GM21515 (cell line): ENCODE measurements at regions not wholly inside any gene's neighbourhood (a gene's known extent, or its start where the extent isn't known, plus 50 kb on each side); places are given as distances from the start of the nearest gene placed in this dataset.
"Not testable (repeated sequence)": the region's sequence is repeated elsewhere in the genome, so short reads cannot be mapped to it uniquely, and the experiment has no call there.

Source experiments
- ATAC-seq: cut with Tn5 transposase; IDR thresholded peaks from one replicate; pipeline ENCODE4 v1.9.1; 2021; ENCODE audit not compliant: unreplicated experiment

DNA sequence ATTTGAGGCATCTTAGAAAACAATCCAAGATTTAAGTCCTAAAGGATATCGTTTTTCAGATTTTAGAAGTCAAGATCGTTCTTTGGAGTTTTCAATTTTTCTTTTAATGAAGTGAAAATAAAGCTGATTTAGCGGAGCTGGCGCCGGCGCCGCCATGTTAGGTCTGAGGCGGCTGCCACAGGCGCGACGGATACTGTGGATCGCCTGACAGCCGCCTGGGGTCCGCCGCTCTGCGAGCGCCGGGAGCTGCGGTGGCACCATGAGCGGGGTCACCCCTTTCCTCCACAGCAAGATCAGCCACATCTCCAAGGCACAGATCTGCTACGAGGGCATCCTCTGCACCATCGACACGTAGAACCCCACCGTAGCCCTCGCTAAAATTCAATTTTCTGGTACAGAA is 247.2 kb downstream of the GJA1 start:
- no peak for ATAC-seq

DNA sequence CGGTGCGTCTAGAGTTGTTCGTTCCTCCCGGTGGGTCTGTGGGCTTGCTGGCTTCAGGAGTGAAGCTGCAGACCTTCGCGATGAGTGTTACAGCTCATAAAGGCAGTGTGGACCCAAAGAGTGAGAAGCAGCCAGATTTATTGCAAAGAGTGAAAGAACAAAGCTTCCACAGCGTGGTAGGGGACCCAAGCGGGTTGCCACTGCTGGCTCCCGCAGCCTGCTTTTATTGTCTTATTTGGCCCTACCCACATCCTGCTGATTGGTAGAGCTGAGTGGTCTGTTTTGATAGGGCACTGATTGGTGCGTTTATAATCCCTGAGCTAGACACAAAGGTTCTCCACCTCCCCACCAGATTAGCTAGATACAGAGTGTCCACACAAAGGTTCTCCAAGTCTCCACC is 250.4 kb downstream of the GJA1 start:
- ATAC-seq = not testable (repeated sequence)

DNA sequence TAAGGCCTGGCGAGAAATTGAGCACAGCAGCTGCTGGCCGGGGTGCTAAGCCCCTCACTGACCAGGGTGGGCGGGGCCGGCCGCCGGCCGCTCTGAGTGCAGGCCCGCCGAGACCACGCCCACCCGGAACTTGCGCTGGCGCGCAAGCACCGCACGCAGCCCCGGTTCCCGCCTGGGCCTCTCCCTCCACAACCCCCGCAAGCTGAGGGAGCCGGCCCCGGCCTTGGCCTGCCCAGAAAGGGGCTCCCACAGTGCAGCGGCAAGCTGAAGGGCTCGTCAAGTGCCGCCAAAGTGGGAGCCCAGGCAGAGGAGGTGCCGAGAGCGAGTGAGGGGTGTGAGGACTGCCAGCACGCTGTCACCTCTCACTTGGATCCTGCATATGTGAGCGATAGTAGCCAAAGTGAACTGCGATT is 251.2 kb downstream of the GJA1 start:
- ATAC-seq = no peak

DNA sequence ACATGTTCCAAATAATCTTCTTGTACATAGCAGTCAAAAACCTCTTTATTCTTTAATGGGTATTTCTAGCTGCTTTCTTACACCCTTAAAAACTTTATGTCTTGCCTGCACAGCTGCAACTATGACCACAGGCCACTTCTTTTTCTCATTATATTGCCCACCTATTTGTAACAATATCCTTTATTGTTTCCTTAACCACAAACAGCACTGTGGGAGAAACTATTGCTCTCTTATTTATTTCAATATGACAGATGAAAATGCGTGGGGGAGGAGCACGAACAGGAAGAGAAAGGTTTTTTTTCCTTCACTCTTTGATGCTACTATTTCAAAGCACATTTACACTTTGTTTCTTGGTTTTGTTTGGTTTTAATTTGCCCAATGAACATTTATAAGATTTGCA is 253.5 kb downstream of the GJA1 start:
- no peak for ATAC-seq

DNA sequence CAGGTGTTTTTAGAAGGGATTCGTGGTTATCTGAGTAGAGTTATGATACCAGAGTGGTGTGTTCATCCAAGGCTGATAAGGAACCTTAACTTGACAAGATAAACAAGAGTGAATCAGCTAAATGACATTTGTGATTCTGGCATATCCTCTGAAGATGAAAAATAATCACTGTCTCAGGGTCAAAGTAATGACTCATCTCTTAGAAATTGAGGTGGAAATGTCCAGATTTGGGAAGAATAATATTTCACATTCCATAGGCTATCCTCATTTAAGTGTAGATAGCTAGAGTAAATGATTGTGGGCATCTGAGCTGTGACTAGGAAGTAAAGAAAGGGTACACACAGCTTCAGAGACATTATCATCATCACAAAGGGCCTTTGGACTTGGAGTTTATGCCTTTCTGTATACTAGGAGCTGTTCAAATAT is 255.7 kb downstream of the GJA1 start:
- ATAC-seq = no peak

DNA sequence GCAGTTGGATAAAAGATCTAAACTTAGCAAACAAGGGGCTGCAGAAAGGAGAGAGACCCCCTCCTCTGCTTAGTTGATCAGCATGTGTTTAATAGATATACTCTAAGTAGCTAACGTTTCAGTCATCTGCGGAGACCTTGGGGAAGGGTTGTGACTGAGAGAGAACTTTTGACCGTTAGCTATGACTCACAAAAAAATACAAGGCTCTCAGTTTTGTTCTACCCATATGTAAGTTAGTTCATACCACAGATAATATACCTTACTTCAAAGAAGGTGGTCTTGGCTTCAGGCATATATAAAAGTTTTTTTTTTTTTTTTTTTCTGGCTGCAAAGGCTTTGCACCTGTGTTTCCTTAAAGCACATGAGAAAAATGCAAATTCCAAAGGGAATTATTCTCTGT is 258.9 kb downstream of the GJA1 start:
- ATAC-seq = no peak

DNA sequence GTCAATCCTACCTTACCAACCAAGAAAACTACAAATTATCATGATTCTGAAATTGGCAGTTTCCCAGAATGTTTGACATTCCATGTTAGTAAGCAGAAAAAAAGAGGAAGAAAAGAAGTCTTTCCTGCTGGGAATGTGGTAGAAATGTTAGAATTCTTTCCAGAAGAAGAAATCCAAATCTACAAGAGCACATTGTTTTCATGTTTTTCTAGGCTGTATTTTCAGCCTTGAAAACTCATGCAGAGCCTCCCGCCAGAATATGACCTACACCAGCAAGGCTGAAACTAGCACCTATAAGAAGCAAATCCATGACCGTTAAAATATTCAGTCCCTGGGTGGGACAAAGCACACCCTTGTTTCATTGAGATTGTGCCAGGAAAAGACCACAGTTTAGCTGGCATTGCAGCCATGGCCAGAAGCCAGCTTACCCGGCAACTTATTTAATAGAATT is 259.4 kb downstream of the GJA1 start:
- no peak for ATAC-seq

DNA sequence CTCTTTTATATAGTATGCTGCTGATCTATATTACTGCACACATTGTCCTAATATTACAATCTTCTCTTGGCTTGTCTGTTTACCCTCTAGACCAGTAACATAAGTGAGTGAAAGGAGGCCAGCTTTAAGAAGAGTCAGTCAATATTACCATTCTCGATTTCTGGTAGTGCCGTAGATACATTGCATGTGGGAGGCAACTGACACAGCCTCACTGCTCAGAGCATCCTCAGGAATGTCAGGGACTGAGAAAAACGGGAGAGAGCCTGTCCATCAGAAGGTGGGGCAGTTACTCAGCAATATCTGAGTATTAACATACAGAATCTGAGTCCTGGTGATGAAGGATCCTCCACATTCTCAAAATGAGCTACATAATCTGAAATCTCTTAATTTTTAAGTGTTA is 259.9 kb downstream of the GJA1 start:
- ATAC-seq = no peak

DNA sequence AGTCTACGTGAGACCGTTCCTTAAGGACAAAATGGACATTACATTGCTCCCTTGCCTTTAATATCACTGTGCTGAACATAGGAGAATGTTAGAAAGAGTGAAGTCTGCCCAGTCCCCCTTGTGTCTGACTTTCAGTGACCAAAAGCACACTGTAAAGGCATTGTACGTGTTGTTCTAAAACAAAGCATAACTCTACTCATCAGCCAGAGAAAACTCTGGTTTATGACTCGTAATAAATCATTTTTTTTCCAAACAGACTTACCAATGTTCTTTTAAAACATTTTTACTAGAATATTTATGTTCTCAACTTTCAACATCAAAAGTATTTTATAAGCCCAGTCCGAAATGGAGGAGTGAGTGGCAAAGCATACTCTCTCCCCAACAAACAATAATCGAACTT is 262.5 kb downstream of the GJA1 start:
- ATAC-seq = no peak

DNA sequence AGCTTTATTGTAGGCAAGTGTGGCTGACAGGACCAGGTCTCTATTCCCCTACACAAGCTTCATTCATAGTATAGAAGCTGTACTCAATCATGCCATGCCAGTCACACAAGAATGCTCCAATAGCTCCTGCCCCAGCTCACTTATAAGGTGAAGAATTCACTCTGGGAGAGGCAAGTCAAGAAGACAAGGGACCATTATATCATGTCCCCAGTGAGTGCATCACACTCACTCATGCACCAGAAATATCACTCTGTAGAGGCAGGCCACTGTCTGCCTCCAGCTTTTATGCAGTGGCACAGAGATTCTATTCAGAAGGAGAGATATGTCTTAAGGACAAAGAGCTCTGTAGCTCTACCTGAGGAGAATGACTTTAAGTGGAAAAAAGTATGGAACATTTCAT is 263.2 kb downstream of the GJA1 start:
- ATAC-seq = no peak

DNA sequence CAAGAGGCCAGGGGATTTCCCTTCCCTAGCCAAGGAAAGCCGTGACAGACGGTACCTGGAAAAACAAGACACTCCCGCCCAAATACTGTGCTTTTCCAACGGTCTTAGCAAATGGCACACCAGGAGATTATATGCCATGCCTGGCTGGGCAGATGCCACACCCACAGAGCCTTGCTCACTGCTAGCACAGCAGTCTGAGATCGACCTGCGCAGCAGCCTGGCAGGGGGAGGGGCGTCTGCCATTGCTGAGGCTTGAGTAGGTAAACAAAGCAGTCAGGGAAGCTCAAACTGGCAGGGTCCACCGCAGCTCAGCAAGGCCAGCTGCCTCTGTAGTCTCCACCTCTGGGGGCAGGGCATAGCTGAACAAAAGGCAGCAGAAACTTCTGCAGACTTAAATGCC is 267.7 kb downstream of the GJA1 start:
- ATAC-seq = not testable (repeated sequence)

DNA sequence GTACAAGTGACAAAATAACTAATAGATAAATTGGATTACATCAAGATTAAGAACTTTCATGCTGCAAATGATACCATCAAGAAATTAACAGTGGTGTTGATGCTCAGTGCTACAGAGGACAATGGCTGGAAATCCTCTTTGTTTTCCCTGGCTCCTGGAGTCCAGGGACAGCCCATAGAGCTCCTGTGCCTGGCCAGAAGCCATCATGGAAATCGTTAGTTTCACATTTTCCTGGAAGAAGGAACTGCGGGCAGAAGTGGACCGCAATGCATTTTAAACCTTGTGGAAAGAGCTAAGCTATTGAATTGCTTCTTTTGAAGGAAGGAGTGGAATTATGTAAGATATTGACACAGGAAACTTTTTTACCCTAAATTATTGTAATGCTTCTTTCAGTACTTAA is 276.0 kb downstream of the GJA1 start:
- ATAC-seq = no peak

DNA sequence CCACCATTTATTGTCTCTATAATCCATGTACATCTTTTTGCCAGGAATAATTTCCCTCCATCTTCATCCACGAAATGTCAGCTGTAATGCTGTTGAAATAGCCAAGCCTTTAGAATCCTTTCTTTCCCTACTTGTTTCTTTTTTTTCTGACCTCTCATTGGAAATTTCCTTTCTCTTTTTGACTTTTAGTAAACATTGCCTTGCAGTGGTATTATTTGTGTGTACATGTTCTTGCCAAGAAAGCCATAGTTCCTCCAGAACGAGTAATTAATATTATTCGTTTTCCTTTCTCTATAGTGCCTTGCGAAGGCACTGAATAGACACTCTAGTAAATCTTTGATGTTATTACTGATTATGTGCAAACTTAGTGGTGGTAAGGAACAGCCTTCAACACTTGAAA is 282.2 kb downstream of the GJA1 start:
- ATAC-seq = no peak

DNA sequence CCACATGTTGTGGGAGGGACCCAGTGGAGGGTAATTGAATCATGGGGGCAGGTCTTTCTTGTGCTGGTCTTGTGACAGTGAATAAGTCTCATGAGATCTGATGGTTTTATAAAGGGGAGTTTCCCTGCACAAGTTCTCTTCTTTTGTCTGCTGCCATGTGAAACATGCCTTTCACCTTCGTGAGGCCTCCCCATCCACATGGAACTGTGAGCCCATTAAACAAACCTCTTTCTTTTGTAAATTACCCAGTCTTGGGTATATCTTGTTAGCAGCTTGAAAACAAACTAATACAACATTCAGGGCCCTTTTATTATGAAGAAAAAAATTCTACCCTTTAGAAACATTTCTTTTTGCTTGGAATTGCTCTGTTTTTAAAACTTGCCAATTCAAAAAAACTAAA is 285.4 kb downstream of the GJA1 start:
- ATAC-seq = not testable (repeated sequence)

DNA sequence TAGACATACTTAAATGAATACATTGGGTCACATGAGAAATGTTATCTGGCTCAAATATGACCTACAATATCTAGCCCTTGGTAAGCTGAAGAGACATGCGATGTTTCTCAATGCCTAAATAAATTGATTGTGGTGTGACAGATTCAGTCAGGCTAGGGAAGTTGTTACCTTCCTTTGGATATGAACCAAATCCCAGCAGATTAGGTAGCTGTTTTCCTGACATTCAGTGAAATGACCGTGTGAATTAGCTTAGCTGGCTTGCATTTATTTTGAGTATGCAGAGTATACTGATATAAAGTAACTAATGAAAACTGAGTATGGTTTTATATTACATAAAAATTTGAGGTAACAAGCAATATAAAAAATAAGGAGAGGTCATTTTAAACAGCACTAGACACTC is 288.2 kb downstream of the GJA1 start:
- ATAC-seq = no peak

DNA sequence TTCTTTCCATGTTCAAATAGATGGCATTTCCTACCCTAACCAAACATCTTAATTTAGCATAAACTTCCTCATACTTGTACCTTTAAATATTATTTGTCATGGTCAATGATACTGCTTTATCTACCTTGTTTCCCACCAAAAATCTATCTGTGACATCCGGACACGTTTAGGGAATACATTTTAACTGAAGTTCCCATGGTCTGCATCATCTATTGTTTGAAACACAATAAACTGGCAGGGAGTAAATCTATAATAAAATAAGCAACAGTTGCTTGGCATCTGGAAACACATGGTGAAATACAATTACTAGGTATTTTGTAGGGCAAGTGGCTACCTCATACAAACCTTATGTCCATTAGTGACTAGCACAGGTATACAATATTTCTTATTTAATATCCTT is 289.1 kb downstream of the GJA1 start:
- no peak for ATAC-seq

DNA sequence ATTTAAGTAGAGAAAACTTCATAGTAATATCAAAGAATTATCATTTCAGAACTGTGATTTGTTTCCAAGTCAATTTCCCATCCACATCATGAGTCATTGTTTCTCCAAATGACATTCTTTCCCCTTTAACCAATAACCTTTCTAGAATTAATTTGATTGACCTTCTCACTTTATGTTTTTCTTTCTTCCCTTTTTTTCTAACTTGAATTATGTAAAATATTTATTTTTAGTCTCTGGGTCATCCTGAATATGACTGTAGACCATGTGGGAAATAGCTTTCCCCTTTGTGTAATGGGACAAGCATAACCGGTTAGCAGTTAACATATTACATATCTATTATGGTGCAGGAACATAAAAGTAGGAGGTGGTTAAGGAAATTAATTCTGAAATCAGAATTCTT is 291.1 kb downstream of the GJA1 start:
- no peak for ATAC-seq

DNA sequence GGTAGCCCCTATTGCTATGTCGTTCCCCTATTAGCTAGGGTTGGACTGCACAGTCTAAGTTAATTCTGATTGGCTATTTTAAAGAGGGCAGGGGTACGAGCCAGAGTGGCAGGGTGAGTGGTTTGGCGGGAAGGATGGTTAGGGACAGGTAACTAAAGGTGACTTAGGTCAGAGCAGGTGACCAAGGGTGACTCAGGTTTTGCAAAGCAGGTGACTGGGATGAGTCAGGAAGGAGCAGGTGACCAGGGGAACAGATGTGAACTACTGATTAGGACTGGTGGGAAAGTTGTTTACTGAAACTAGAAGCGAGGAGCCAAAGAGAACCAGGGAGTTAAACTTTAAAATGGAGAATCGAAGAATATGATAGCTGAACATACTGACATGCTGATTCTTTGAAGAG is 295.2 kb downstream of the GJA1 start:
- no peak for ATAC-seq

DNA sequence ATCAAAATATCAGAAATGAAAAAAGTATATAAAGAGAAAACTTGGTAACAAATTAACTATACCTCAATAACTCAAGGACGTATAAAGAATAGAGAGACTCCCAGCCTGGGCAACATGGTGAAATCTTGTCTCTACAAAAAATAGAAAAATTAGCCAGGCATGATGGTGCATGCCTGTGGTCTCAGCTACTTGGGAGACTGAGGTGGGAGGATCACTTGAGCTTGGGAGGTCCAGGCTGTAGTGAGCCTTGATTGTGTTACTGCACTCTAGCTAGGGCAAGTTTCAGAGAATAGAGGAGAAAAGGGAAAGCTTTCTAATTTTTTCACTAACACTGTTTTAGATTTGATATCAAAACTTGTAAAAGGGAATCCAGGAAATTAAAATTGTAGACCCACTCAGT is 295.9 kb downstream of the GJA1 start:
- ATAC-seq = no peak

DNA sequence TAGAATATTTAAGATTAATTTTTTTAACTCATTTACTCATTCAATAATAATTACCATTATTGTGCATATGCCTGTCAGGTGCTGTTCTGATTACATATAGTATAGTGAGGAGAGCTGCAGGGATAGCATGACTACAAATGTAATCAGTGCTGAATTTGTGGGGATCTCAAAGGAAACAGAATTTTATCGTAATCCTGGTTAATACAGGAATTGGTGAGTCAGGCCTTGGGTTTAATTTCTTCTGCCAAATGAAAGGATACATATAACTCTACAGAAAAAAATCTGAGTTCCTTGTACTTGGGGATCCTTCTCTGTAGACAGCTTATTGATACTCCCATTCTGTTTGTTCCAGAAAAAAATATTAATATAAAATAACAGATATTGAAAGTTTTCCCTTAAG is 297.2 kb downstream of the GJA1 start:
- no peak for ATAC-seq

DNA sequence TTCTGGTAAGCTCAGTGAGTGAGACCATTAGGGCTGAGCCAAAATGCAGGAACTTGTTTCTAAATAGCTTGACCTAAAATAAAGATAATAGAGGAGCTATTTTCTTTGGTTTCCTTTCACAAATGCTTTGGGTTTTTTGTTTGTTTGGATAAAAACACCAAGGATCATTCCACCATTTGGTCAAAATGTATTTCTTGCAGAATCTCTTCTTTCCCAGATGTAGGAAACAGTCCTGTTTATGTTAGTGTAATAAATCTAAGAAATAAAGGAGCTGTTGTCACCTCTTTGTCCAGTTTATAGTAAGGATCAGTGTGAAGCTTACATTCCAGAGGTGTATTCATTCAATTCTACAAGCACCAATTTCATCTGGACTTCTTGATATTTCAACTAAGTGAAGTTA is 297.8 kb downstream of the GJA1 start:
- no peak for ATAC-seq

DNA sequence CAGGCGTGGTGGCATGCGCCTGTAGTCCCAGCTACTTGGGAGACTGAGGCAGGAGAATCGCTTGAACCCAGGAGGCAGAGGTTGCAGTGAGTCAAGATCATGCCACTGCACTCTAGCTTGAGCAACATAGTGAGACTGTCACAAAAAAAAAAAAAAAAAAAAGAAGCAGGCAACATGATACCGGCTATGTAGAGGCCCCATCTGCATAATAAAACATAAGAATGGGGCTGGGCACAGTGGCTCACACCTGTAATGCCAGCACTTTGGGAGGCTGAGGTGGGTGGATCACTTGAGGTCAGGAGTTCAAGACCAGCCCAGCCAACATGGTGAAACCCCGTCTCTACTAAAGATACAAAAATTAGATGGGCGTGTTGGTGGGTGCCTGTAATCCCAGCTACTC is 304.7 kb downstream of the GJA1 start:
- not testable (repeated sequence) for ATAC-seq

DNA sequence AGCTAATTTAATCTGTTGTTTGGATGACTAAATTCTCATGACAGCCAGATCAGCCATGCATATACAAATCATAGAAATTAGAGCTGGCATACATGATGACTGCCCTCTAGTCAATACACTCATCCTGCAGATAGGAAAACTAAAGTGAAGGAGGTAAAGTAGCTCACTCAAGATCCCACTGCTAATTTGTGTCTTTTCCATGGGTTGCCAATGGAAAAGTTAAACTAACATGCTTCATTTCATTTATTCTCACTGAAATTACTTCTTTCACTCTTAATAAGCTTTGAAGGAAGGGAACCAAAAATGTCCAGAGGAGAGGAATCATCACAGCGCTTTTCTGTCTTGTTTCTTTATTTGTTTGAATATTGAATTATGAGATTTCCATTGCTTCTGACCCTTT is 308.2 kb downstream of the GJA1 start:
- no peak for ATAC-seq

DNA sequence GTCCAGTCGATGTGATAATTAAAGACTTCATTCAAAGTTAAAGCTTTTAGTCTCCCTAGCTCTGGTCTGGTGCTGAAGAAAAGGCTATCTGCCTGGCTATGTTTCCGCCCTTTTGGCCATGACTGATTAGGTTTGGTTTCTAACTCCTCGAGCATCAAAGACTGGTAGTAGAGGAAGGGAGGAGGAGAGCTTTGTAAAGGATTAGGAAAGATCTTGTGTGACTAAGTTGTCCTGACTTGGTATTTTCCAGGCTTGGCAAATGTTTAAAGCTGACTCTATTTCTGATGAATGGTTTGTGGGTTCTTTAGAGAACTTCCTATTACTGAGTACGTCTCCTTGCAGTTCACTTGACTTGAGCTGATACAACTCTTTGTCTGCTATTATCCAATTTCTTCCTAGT is 312.9 kb downstream of the GJA1 start:
- ATAC-seq = no peak
